HCT116 (cell line): ENCODE measurements at regions not wholly inside any gene's neighbourhood (a gene's known extent, or its start where the extent isn't known, plus 50 kb on each side); places are given as distances from the start of the nearest gene placed in this dataset.

Source experiments
- ATAC-seq: fragments of 200-7000 bp; cut with Tn5 transposase; 2 replicates; pipeline ENCODE4 v1.9.1; 2020; ENCODE audit warnings: mild to moderate bottlenecking, moderate library complexity
- BruUV-seq: library from RNA; stranded (reverse); fragments of 400-500 nt; replicated peaks from 2 replicates; lab custom pipeline; 2021; lab: Mats Ljungman, UMichigan
- CTCF ChIA-PET: fragments of 300-600 bp; sonication (Branson Sonifier 250); formaldehyde crosslinking; loops from one replicate; lab custom pipeline; 2021; ENCODE audit warnings: antibody characterized with exemption; lab: Charles Lee
- POLR2A ChIA-PET: fragments of 300-600, 350-600 bp; sonication (Branson Sonifier 250); formaldehyde crosslinking; loops from one replicate; lab custom pipeline; 2021; ENCODE audit warnings: antibody characterized with exemption; lab: Charles Lee
- RAD21 ChIA-PET, 2 experiments: fragments of 300-600 bp; sonication (Branson Sonifier 250); formaldehyde crosslinking; loops; one replicate each; lab custom pipeline; 2023; ENCODE audit warnings: low total read pairs in 2 of 2; ENCODE audit not compliant: uncharacterized antibody in 2 of 2, unreplicated experiment in 2 of 2, low non-redundant PET in 1 of 2; lab: Charles Lee
- DNase-seq: peaks from one replicate; pipeline ENCODE4 v3.0.0-alpha.2; 2010; ENCODE audit warnings: low read depth, low spot score
- H2AFZ ChIP-seq: fragments of 200-600 bp; shearing (Covaris generic), sonication (generic); 2 replicates; pipeline ENCODE4 v1.6.1; 2017; ENCODE audit warnings: low read depth, mixed run types, mixed read lengths, antibody characterized with exemption, low read length; ENCODE audit not compliant: poor library complexity, severe bottlenecking
- H3K27ac ChIP-seq: 2 replicates; pipeline ENCODE4 v1.5.1; 2012; ENCODE audit warnings: low read depth, low read length
- H3K27me3 ChIP-seq: fragments of 200-600 bp; sonication (generic); 2 replicates; pipeline ENCODE4 v1.6.1; 2016; ENCODE audit warnings: mixed run types, low read length, mixed read lengths; ENCODE audit not compliant: insufficient read depth
- H3K36me3 ChIP-seq, 2 experiments: fragments of 200-500 bp in 1 of 2; fragments of 200-600 bp in 1 of 2; sonication (Bioruptor generic) in 1 of 2; sonication (generic) in 1 of 2; 2 replicates each; pipeline versions ENCODE4 v1.5.1 to v1.6.1; 2014 to 2016; ENCODE audit warnings: low read length in 2 of 2, inconsistent platforms in 1 of 2, mixed read lengths in 1 of 2, mixed run types in 1 of 2; ENCODE audit not compliant: insufficient read depth in 2 of 2, control insufficient read depth in 1 of 2
- H3K4me1 ChIP-seq, 2 experiments: fragments of 200-600 bp in 1 of 2; sonication (generic) in 1 of 2; 2 replicates each; pipeline versions ENCODE4 v1.5.1 to v1.6.1; 2012 to 2017; ENCODE audit warnings: low read length in 2 of 2, inconsistent platforms in 1 of 2, mild to moderate bottlenecking in 1 of 2, mixed read lengths in 1 of 2, mixed run types in 1 of 2, moderate library complexity in 1 of 2; ENCODE audit not compliant: insufficient read depth in 2 of 2, control insufficient read depth in 1 of 2
- H3K4me2 ChIP-seq: fragments of 200-600 bp; sonication (generic); 2 replicates; pipeline ENCODE4 v1.6.1; 2017; ENCODE audit warnings: mixed run types, low read length, mixed read lengths
- H3K4me3 ChIP-seq, 2 experiments: fragments of 200-600 bp in 1 of 2; sonication (generic) in 1 of 2; replicated peaks in 1 of 2; 2 replicates each; pipeline ENCODE4 v1.5.1; 2011 to 2016; ENCODE audit warnings: low read length in 2 of 2, control low read depth in 1 of 2, low read depth in 1 of 2, mild to moderate bottlenecking in 1 of 2, mixed read lengths in 1 of 2, mixed run types in 1 of 2
- H3K79me2 ChIP-seq: fragments of 200-600 bp; sonication (generic); 2 replicates; pipeline ENCODE4 v1.6.1; 2017; ENCODE audit warnings: mild to moderate bottlenecking, mixed run types, low read length, moderate library complexity, mixed read lengths; ENCODE audit not compliant: insufficient read depth
- H3K9ac ChIP-seq: fragments of 200-600 bp; sonication (generic); 2 replicates; pipeline ENCODE4 v1.6.1; 2016; ENCODE audit warnings: low read length, mixed read lengths
- H3K9me2 ChIP-seq: fragments of 200-600 bp; sonication (generic), shearing (Covaris generic); 2 replicates; pipeline ENCODE4 v1.6.1; 2017; ENCODE audit warnings: mixed run types, mild to moderate bottlenecking, moderate library complexity; ENCODE audit not compliant: insufficient read depth
- H3K9me3 ChIP-seq, 2 experiments: fragments of 200-500 bp in 1 of 2; fragments of 200-600 bp in 1 of 2; sonication (Bioruptor generic) in 1 of 2; sonication (generic) in 1 of 2; 2 replicates each; pipeline ENCODE4 v1.6.1; 2014 to 2017; ENCODE audit warnings: low read length in 2 of 2, mixed read lengths in 2 of 2, inconsistent platforms in 1 of 2, low read depth in 1 of 2, mild to moderate bottlenecking in 1 of 2, mixed run types in 1 of 2, moderate library complexity in 1 of 2; ENCODE audit not compliant: control insufficient read depth in 1 of 2, insufficient read depth in 1 of 2
- H4K20me1 ChIP-seq: fragments of 200-600 bp; sonication (generic), shearing (Covaris generic); 2 replicates; pipeline ENCODE4 v1.6.1; 2017; ENCODE audit warnings: mixed run types, mild to moderate bottlenecking, moderate library complexity; ENCODE audit not compliant: insufficient read depth
- ATF3 ChIP-seq: IDR thresholded peaks from 2 replicates; pipeline ENCODE4 v1.6.1; 2012
- CBX3 ChIP-seq: IDR thresholded peaks from 2 replicates; pipeline ENCODE4 v1.6.1; 2012; ENCODE audit warnings: low read depth
- EZH2 ChIP-seq: fragments of 200-600 bp; sonication (generic); IDR thresholded peaks from 2 replicates; pipeline ENCODE4 v1.6.1; 2017; ENCODE audit warnings: antibody characterized with exemption, mixed run types
- FOSL1 ChIP-seq: IDR thresholded peaks from 2 replicates; pipeline ENCODE4 v1.6.1; 2012; ENCODE audit warnings: low read depth
- JUND ChIP-seq: IDR thresholded peaks from 2 replicates; pipeline ENCODE4 v1.6.1; 2012
- POLR2A ChIP-seq: IDR thresholded peaks from 2 replicates; pipeline ENCODE4 v1.7.0; 2011; ENCODE audit warnings: borderline replicate concordance; ENCODE audit not compliant: insufficient read depth, insufficient read length; ENCODE audit errors: extremely low read depth
- TCF7L2 ChIP-seq: IDR thresholded peaks from 2 replicates; pipeline ENCODE4 v1.7.0; 2011; ENCODE audit warnings: borderline replicate concordance, inconsistent platforms; ENCODE audit not compliant: insufficient read depth, insufficient read length; ENCODE audit errors: extremely low read depth
- ZBTB33 ChIP-seq: IDR thresholded peaks from 2 replicates; pipeline ENCODE4 v1.6.1; 2011; ENCODE audit warnings: mild to moderate bottlenecking, low read length, moderate library complexity; ENCODE audit not compliant: insufficient replicate concordance; ENCODE audit errors: extremely low read depth
- ZFX ChIP-seq: fragments of 450-650 bp; IDR thresholded peaks from 2 replicates; pipeline ENCODE4 v1.6.1; 2017
- ZNF274 ChIP-seq: fragments of 200-500 bp; sonication (Bioruptor generic); IDR thresholded peaks from 2 replicates; pipeline ENCODE4 v1.6.1; 2014; ENCODE audit warnings: mild to moderate bottlenecking, low read depth, low read length, inconsistent platforms
- intact Hi-C: fragments of 100-400 bp; cut with micrococcal nuclease; formaldehyde crosslinking; loops from 2 replicates; pipeline ENCODE4 v1.10.0; 2022

GRCh38 chr15:96047255-96047931 is 283.1 kb upstream of the NR2F2 start:
- no peak overlapping the region for H3K9ac ChIP-seq
- ChIA-PET POLR2A (no interaction called here), CTCF (no interaction called here)

More at GRCh38 chr15:96047255-96047931, 283.1 kb upstream of the NR2F2 start:
- no peak overlapping the region for H3K4me3 ChIP-seq
- no TSS peak for BruUV-seq
- ATAC-seq (0 out of 2 replicates have a peak, but pooled peaks have one; percentile 30), DNase-seq (no peak)
- H3K27me3 ChIP-seq, result no peaks in the 10 kb centered on the region
- intact Hi-C loops, result no loop called here
- H3K9me2 ChIP-seq, result no peaks in the 10 kb centered on the region
- H3K9me3 ChIP-seq, result no peaks in the 10 kb centered on the region
- H3K79me2 ChIP-seq, result no peaks in the 10 kb centered on the region
- no peak overlapping the region for H3K27ac ChIP-seq
- peaks cover 1 to 10% of the 10 kb centered on the region in 2 experiments; a peak in 3 of 4 replicates for H3K4me1 ChIP-seq
- RAD21 ChIA-PET, result no interaction called here
- no peak overlapping the region for H2AFZ ChIP-seq
- H4K20me1 ChIP-seq, result no peaks in the 10 kb centered on the region
- no peaks in the 10 kb centered on the region for H3K36me3 ChIP-seq
- TF ChIP-seq JUND (no peak), EZH2 (no peak), ZNF274 (no peak), ZBTB33 (no peak), TCF7L2 (no peak), ATF3 (no peak), ZFX (no peak), CBX3 (no peak), POLR2A (no peak), FOSL1 (no peak)
- H3K4me2 ChIP-seq, result peak overlapping the region; percentile 19; the same call in 1 of the 2 replicates
